GM21737 (cell line): ENCODE measurements at regions not wholly inside any gene's neighbourhood (a gene's known extent, or its start where the extent isn't known, plus 50 kb on each side); places are given as distances from the start of the nearest gene placed in this dataset.

Experiments used
- ATAC-seq: cut with Tn5 transposase; IDR thresholded peaks from one replicate; pipeline ENCODE4 v1.9.1; 2021; ENCODE audit warnings: mild to moderate bottlenecking, moderate library complexity; ENCODE audit not compliant: unreplicated experiment

DNA sequence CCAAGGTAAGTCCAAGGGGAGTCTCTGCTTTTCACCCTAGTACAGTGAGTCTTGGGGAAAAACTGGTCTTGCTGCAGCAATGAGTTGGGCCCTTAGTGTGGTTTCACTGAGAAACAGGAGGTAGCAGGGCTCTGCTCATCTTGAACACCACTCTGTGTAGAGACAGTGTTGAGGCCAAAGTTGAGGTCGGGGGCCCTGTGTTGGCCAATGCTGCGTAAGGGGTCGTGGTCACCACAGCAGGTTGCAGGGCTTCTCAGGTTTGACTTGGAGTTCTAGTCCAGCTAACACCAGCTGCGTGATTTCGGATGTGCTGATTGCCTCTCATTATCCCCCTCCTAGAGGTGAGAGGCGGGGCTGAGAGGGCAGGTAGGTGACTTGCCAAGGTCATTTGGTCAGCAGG is 807.5 kb downstream of the VRK1 start:
- no peak for ATAC-seq

GRCh38 chr14:97618401-97618800 is 821.2 kb downstream of the VRK1 start:
- no peak for ATAC-seq

- ATAC-seq = no peak
Measured at GRCh38 chr14:97618917-97619690, 821.9 kb downstream of the VRK1 start.

- no peak for ATAC-seq
Measured at GRCh38 chr14:97620066-97620465, 822.9 kb downstream of the VRK1 start.

DNA sequence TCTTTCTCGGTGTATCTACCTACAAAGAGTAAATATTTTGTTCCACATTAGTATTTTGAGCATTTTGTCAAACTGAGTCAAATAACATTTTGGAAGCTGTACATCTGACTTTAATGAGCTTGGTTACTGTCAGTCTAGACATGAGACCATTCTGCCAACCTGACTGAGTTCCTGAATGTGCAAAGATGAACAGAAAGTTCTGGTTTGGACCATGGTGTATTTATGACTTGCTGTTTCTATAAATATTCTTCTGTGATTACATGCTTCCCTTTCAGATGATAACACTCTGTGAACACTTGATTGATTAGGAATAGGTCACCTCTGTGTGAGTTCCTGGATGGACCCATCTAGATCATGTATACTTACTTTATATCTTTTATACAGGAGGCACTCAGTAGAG is 827.8 kb downstream of the VRK1 start:
- no peak for ATAC-seq

GRCh38 chr14:97625477-97625876 is 828.3 kb downstream of the VRK1 start:
- no peak for ATAC-seq

DNA sequence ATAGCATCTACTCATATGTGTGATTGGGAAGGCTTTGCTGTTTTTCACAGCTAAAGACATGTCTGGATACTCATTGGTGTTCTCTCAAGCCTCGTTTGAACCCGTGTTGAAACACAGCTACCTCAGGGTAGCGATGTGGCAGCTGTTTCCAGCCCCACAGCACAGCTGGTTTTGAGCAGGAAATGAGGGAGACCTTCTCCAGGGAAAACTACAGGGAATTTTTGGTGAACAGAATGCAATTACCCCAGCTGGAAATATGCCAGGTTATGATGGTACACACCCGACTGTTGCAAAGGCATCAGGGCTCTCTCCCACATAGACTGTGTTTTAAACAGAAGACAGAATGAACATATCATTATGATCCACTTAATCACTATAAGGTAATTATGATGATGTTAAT is 828.9 kb downstream of the VRK1 start:
- ATAC-seq = no peak

DNA sequence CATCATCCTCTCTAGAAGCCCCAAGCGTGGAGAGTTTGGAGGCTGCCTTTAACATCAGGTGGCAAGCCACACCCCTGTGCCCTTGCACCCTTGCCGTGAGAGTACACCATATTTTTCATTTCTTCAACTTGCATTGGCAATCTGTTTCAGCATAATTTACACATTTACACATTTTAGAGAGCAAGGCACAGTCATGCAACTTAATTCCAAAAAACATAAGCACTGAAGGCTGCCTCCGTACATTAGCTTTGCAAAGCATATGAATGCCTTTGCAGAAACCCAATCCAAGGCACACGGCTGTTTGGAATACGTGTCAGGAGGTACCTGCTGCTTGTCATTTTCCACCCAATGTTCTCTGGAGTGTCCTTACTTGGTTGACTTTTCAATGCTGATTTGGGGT is 833.1 kb downstream of the VRK1 start:
- ATAC-seq = no peak

- no peak for ATAC-seq
Measured at GRCh38 chr14:97633131-97633738, 836.1 kb downstream of the VRK1 start.

GRCh38 chr14:97634751-97635150 is 837.6 kb downstream of the VRK1 start:
- no peak for ATAC-seq

GRCh38 chr14:97638864-97639263 is 841.7 kb downstream of the VRK1 start:
- ATAC-seq = no peak

- ATAC-seq = no peak
Measured at GRCh38 chr14:97640031-97640430, 842.8 kb downstream of the VRK1 start.

- no peak for ATAC-seq
Measured at GRCh38 chr14:97641827-97642226, 844.6 kb downstream of the VRK1 start.

DNA sequence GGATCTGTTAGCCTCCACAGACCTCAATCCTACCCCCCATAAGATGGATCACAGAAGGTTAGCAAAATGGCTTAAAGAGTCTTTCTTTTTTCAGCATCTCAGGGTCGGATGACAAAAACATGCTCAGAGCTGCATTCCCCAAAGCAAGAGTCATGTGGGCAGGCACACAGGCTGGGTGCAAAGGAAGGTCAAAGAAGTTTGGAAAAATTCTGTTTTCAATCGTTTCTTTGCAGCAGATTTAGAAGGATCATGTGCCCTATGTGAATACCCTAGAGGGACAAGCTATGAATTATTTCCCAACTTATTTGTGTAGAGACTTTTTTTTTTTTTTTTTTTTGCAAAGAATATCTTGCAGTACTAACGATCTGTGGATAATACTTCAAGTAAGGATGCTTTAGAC is 845.4 kb downstream of the VRK1 start:
- no peak for ATAC-seq

DNA sequence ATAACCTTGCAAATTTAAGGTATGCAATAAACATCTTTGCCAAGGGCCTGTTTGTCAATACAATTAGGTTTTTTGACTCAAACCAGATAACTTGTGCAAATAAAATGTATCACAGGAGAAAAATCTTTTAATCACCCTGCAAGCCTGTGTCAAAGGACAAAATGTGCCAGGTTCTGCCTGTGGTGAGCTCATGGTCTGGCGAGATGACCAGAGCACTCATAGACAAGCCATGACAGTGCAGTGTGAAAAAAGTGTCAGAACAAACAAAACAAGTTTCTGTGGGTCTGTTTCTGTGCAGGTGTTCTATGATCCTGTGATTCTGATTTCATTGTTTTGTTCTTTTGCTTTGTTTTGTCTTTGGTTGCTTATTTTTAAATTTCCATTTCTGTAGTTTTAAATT is 847.2 kb downstream of the VRK1 start:
- no peak for ATAC-seq

DNA sequence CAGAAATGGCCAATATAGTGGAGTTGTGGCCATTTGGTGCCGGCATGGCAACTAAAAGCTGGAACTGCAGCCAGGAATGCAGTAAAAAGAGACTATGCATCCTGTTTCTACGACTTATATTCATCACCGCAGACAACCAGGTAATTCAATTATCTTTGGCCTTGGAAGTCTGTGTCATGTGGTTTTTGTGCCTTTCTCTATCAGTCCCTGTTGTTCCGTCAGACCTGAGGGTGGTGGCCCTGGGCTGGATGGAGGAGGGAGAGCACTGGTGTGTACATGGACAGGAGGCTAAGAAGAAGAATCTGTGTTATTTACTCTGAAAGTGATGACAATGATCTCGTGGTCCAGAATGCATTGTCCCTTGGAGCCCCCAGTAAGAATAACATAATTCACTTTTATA is 852.6 kb downstream of the VRK1 start:
- ATAC-seq = no peak

DNA sequence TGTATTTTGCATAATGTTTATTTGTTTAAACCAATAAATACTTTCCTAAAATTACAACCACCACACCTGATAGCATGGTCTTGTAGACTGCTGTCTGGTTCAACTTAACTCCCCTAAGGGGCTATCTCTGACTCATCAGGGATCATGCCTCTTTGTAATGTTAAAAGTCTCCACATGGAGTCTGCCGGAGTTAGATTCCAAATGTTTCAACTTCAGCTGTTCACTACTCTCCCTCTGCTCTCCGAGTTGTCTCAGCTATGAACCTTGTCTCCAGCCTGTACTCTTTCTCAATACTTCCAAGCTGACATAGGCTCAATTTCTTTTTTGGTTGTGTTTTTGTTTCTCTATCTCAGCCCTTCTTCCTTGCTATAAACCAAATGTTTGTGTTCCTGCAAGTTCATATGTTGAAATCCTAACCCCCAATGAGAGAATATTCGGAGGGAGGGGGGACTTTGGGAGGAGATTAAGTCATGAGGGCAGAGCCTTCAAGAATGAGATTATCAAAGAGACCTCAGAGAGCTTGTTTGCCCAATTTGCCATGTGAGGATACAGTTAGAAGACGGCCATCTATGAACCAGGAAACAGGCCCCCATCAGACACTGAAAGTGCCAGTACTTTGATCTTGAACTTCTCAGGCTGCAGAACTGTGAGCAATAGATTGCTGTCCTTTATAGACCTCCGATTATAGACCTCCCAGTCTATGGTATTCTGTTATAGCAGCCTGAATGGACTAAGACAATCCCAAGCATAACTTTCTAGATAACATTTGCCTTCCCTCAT is 858.2 kb downstream of the VRK1 start:
- ATAC-seq = no peak

DNA sequence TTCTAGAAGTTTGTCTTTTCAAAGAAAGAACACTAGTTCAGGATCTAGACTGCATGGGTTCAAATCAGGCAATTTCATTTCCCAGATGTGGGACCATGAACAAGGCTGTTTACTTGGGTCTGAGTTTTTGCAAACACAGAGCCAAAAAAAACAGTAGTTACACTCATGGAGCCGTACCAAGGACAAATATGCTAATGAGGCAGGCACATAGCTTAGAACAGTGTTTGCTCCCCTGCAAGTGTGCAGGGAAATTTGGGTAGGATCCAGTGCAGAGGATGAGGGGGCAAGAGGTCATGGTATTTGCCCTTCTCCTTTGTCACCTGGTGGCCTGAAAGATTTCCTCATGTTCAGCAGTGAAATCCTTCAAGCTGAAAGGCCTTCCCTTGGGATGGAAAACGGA is 860.4 kb downstream of the VRK1 start:
- no peak for ATAC-seq

DNA sequence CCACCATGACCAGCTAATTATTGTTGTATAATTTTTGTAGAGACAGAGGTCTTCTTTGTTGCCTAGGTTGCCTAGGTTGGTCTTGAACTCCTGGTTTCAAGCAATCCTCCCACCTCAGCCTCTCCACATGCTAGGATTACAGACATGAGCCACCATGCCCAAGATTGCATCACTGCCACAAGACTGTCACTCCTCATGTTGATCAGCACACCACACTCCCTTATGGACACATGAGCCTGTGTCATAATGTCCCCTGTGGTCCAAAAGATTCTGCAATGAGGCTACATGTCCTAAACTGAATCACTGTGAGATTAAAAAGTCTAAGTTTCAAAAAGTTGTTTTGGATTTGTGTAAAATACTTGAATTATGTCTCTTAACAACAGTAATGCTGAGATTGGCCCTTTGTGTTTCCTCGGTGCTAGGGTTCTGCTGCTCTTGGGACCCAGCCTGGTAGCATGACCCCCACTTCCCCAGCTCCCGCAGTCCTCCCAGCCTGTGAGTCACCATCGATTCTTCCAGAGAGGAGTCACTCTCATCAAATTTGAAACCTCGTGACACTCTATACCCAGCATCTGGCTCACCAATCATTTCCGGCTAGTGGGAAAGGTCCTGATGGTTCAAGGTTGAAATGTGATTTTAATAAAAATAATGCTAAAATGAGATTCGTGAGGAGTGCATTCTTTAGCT is 890.9 kb downstream of the VRK1 start:
- no peak for ATAC-seq

DNA sequence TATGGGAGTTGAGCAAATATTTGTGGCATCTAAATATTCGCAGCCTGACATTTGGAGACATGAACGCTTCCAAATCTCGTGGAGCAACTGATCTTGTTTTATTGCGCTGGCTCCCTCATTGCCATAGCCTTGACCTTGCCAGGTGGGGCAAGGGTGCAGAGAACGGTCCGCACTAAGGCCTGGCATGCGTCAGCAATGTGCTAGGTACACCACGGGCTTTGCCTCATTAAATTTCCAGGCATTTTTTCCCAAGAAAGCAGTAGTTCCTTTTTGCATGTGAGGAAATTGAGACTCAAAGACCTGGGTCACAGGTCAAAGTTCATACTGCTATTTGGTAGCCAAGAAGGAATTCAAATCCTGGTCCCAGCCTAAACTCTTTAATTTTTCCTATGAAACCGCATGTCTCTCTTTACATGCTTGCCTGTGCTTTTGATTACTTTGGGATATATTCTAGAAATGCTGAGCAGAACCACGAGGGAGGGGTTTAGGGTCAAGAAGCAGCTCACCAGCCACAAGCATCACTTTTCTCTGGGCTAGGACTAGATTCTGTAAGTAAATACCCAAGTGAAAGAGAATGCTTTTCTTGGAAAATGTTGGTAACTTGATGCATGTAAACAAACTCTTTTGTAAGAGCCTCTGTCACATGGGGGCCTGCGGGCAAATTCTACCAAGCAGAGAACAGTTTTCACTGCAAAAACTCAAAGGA is 891.6 kb downstream of the VRK1 start:
- no peak for ATAC-seq

DNA sequence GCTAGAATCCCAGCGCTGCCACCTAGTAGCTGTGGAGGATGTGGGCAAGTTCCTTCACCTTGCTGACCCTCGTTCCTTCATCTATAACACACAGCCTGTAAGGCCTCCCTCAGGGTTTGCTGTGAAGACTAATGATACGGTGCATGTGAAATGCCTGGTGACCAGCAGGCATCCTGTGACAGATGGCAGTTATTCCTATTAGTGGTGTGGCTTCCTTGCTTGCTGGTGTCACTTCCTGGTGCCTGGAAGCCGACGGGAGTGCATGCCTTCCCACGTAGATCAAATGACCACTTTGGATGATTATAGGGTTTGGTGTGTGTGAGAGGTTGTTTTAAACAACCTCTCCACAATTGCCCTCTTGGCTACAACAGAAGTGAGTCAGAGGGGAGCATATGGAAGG is 894.9 kb downstream of the VRK1 start:
- ATAC-seq = no peak
